ENCODE measurements at regions not wholly inside any gene's neighbourhood (a gene's known extent, or its start where the extent isn't known, plus 50 kb on each side); places are given as distances from the start of the nearest gene placed in this dataset.
A peak's percentile ranks its signal among the peaks of the same experiment; 100 is the strongest.

GRCh38 chr3:132784502-132785025 is 62.4 kb upstream of the NPHP3 start:
- H3K36me3 ChIP-seq (ENCODE audit: insufficient read depth, low read depth, low read length) = no peaks in the 10 kb centered on the region
- no peak overlapping the region for H3K4me3 ChIP-seq (ENCODE audit: low read length)
- H3K27ac ChIP-seq (ENCODE audit: low read length) = no peak overlapping the region
- no peak overlapping the region for H3K9ac ChIP-seq (ENCODE audit: low read depth, low read length)
- no peaks in the 10 kb centered on the region for H3K9me3 ChIP-seq (ENCODE audit: insufficient read depth, low read depth, low read length)
- H3K4me1 ChIP-seq (ENCODE audit: insufficient read depth, low read length) = peaks cover 7% of the 10 kb centered on the region
- no peaks in the 10 kb centered on the region for H3K27me3 ChIP-seq (ENCODE audit: insufficient read depth, low read length)

GRCh38 chr3:132783152-132783551 is 60.9 kb upstream of the NPHP3 start:
- Histone ChIP-seq H3K27ac (ENCODE audit: low read length) (no peak overlapping the region), H3K4me1 (ENCODE audit: insufficient read depth, low read length) (peaks cover 7% of the 10 kb centered on the region), H3K9ac (ENCODE audit: low read depth, low read length) (no peak overlapping the region)

GRCh38 chr3:132781922-132782321 is 59.7 kb upstream of the NPHP3 start:
- H3K4me3 ChIP-seq (ENCODE audit: low read length) = no peak overlapping the region
- H3K4me1 ChIP-seq (ENCODE audit: insufficient read depth, low read length) = peaks cover 7% of the 10 kb centered on the region
- no peaks in the 10 kb centered on the region for H3K9me3 ChIP-seq (ENCODE audit: insufficient read depth, low read depth, low read length)
- no peak overlapping the region for H3K27ac ChIP-seq (ENCODE audit: low read length)
- no peak overlapping the region for H3K9ac ChIP-seq (ENCODE audit: low read depth, low read length)
- H3K27me3 ChIP-seq (ENCODE audit: insufficient read depth, low read length) = no peaks in the 10 kb centered on the region
- H3K36me3 ChIP-seq (ENCODE audit: insufficient read depth, low read depth, low read length) = no peaks in the 10 kb centered on the region

More at GRCh38 chr3:132783152-132783551, 60.9 kb upstream of the NPHP3 start:
- Histone ChIP-seq H3K4me3 (ENCODE audit: low read length) (peak overlapping the region; percentile 24; the same call in 1 of the 2 replicates), H3K27me3 (ENCODE audit: insufficient read depth, low read length) (no peaks in the 10 kb centered on the region), H3K9me3 (ENCODE audit: insufficient read depth, low read depth, low read length) (no peaks in the 10 kb centered on the region), H3K36me3 (ENCODE audit: insufficient read depth, low read depth, low read length) (no peaks in the 10 kb centered on the region)

GRCh38 chr3:132777171-132777570 is 55.0 kb upstream of the NPHP3 start:
- Histone ChIP-seq H3K9me3 (ENCODE audit: insufficient read depth, low read depth, low read length) (no peaks in the 10 kb centered on the region), H3K9ac (ENCODE audit: low read depth, low read length) (no peak overlapping the region), H3K4me1 (ENCODE audit: insufficient read depth, low read length) (no peaks in the 10 kb centered on the region; the same call in 1 of the 2 replicates), H3K27ac (ENCODE audit: low read length) (no peak overlapping the region), H3K27me3 (ENCODE audit: insufficient read depth, low read length) (no peaks in the 10 kb centered on the region), H3K4me3 (ENCODE audit: low read length) (no peak overlapping the region), H3K36me3 (ENCODE audit: insufficient read depth, low read depth, low read length) (no peaks in the 10 kb centered on the region)

- H3K27ac ChIP-seq (ENCODE audit: low read length) = no peak overlapping the region
- no peaks in the 10 kb centered on the region for H3K9me3 ChIP-seq (ENCODE audit: insufficient read depth, low read depth, low read length)
- H3K36me3 ChIP-seq (ENCODE audit: insufficient read depth, low read depth, low read length) = no peaks in the 10 kb centered on the region
- H3K4me3 ChIP-seq (ENCODE audit: low read length) = no peak overlapping the region
- H3K9ac ChIP-seq (ENCODE audit: low read depth, low read length) = no peak overlapping the region
- no peaks in the 10 kb centered on the region; the same call in 1 of the 2 replicates for H3K4me1 ChIP-seq (ENCODE audit: insufficient read depth, low read length)
- no peaks in the 10 kb centered on the region for H3K27me3 ChIP-seq (ENCODE audit: insufficient read depth, low read length)
Measured at GRCh38 chr3:132773071-132773619, 50.9 kb upstream of the NPHP3 start.

GRCh38 chr3:132772252-132772651 is 50.0 kb upstream of the NPHP3 start:
- Histone ChIP-seq H3K9me3 (ENCODE audit: insufficient read depth, low read depth, low read length) (no peaks in the 10 kb centered on the region), H3K4me1 (ENCODE audit: insufficient read depth, low read length) (no peaks in the 10 kb centered on the region; the same call in 1 of the 2 replicates), H3K36me3 (ENCODE audit: insufficient read depth, low read depth, low read length) (no peaks in the 10 kb centered on the region), H3K4me3 (ENCODE audit: low read length) (no peak overlapping the region), H3K27me3 (ENCODE audit: insufficient read depth, low read length) (no peaks in the 10 kb centered on the region), H3K27ac (ENCODE audit: low read length) (no peak overlapping the region), H3K9ac (ENCODE audit: low read depth, low read length) (no peak overlapping the region)
